Fibroblast of pulmonary artery (primary cell): ENCODE measurements at regions not wholly inside any gene's neighbourhood (a gene's known extent, or its start where the extent isn't known, plus 50 kb on each side); places are given as distances from the start of the nearest gene placed in this dataset.

ENCODE experiments used
- DNase-seq: peaks from one replicate; pipeline ENCODE4 v3.0.0-alpha.2; 2010; ENCODE audit warnings: low read depth
- H3K4me3 ChIP-seq: replicated peaks from 2 replicates; pipeline ENCODE4 v1.5.1; 2011; ENCODE audit warnings: low read depth, mild to moderate bottlenecking, control low read depth, low read length, moderate library complexity
- TF ChIP-seq, protein P1 (sequence below): IDR thresholded peaks from 2 replicates; pipeline ENCODE4 v1.5.1; 2011; ENCODE audit warnings: mild to moderate bottlenecking, control low read depth, low read length, inconsistent platforms; ENCODE audit errors: missing control alignments

DNA sequence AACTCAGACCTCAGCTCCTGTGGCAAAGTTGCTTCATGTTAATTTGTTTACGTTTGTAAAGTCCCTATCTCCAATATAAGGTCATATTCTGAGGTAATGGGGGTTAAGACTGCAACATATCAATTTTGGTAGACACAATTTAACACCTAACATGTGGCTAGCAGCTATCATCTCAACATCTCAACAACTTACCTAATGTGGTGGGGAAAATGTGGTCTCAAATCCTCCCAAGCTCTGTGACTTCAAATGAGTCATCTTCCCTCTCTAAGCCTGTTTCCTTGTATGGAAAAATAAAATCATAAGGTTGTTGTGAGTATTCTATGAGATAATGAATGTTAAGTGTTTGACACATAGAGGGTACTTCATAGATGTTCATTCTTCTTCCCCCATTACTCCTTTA, 443.3 kb downstream of the CDK5RAP2 start:
- H3K4me3 ChIP-seq = no peak overlapping the region
- TF ChIP-seq, protein P1, sequence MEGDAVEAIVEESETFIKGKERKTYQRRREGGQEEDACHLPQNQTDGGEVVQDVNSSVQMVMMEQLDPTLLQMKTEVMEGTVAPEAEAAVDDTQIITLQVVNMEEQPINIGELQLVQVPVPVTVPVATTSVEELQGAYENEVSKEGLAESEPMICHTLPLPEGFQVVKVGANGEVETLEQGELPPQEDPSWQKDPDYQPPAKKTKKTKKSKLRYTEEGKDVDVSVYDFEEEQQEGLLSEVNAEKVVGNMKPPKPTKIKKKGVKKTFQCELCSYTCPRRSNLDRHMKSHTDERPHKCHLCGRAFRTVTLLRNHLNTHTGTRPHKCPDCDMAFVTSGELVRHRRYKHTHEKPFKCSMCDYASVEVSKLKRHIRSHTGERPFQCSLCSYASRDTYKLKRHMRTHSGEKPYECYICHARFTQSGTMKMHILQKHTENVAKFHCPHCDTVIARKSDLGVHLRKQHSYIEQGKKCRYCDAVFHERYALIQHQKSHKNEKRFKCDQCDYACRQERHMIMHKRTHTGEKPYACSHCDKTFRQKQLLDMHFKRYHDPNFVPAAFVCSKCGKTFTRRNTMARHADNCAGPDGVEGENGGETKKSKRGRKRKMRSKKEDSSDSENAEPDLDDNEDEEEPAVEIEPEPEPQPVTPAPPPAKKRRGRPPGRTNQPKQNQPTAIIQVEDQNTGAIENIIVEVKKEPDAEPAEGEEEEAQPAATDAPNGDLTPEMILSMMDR = no peak
- DNase-seq = no peak

GRCh38 chr9:120117081-120117480, 462.9 kb downstream of the CDK5RAP2 start:
- no peak overlapping the region for H3K4me3 ChIP-seq
- DNase-seq = no peak
- TF ChIP-seq, protein P1 = no peak

DNA sequence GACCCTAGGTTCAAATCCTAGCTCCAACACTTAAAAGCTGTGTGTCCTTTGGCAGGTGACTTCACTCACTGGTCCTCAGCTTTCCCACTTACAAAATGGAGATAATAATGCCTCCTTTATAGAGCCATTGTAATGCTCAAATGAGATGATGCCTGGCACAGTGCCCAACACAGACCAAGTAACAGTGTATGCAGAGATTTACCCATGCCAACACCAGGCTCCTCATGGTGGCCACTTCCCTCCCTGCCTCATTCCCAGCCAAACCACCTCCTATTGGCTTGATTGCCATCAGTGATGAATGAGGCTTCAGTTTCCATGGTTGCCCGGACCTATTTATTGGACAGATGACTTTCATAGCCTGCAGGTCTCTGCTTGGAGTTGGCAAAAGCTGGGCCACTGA, 469.4 kb downstream of the CDK5RAP2 start:
- TF ChIP-seq, protein P1 = no peak
- H3K4me3 ChIP-seq = no peak overlapping the region
- DNase-seq = no peak

DNA sequence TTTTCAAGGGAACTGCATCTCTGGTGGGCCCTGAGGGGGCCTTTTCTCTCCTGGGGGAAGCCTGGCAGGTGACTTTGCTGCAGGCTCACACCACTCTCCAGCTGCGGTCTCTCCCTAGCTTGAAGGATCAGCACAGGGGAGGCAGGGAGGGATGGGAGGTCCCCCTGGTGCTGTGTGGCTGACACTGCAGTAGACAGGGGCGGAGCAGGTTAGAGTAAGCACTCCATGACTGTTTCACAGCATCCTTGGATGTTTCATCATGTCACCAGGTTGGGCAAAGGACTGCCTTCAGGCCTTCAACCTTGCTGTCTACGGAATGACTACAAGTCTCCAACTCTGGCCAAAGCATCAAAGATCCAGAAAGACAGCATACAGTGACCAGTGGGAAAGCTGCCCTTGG, 470.7 kb downstream of the CDK5RAP2 start:
- H3K4me3 ChIP-seq = no peak overlapping the region
- TF ChIP-seq, protein P1 = no peak
- no peak for DNase-seq

DNA sequence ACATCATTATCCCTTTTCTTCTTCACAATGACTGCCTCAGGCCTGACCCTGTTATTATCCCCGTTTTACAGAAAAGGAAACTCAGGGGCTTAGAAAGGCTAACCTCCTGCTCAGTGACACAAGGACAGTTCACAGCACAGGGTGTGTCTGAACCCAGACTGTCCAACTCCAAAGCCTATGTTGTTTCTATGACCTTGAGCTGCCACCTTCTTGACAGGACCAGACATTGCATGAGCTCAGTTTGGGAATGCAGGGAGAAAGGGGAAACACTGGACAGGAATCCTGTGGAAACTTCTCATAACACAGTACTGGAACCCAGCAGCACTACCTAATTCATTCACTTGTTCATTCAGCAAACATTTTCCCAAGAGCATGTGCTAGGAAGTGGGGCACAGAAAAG, 472.8 kb downstream of the CDK5RAP2 start:
- H3K4me3 ChIP-seq = no peak overlapping the region
- TF ChIP-seq, protein P1 = no peak
- no peak for DNase-seq

- DNase-seq = no peak
- TF ChIP-seq, protein P1 = no peak
- no peak overlapping the region for H3K4me3 ChIP-seq
These were observed 475.2 kb downstream of the CDK5RAP2 start for GRCh38 chr9:120104771-120105170.

DNA sequence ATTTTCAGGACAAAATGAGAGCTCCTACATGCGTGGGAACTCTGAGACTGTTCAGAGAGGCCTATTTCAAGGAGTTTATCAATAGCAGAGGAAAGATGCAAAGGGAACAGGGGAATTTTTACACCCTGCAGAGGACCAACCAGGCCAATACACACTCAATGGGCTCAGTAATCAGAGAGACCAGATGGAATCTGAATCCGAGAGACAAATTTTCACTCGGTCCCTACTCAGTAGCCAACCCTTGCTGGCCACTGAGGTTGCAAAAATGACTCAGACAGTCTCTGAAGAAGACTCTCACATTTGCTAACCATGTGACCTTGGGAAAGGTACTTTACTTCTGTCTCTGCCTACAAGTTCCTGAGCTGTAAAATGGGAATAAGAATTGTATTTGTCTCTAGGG, 479.4 kb downstream of the CDK5RAP2 start:
- TF ChIP-seq, protein P1 = no peak
- no peak overlapping the region for H3K4me3 ChIP-seq
- no peak for DNase-seq
